ENCODE measurements at regions not wholly inside any gene's neighbourhood (a gene's known extent, or its start where the extent isn't known, plus 50 kb on each side); places are given as distances from the start of the nearest gene placed in this dataset.

- H3K4me3 ChIP-seq, result no peak overlapping the region
- DNase-seq (ENCODE audit: low spot score in 2 of 2), result no peak
- TF ChIP-seq EP300 (IDR thresholded peaks at IDR 0.05) (no peak), POLR2A (IDR thresholded peaks at IDR 0.05) (no peak), CTCF (IDR thresholded peaks at IDR 0.05) (no peak)
- no peaks in the 10 kb centered on the region for H3K9me3 ChIP-seq
- no peaks in the 10 kb centered on the region for H3K27me3 ChIP-seq
- no peak overlapping the region for H3K27ac ChIP-seq
- H3K4me1 ChIP-seq, result no peaks in the 10 kb centered on the region
- no peaks in the 10 kb centered on the region for H3K36me3 ChIP-seq
- 76 to 86% methylated on average over 3 to 5 of the region's 5 CpGs for WGBS, 2 donors
Measured at GRCh38 chr6:94639564-94639963, 937.8 kb upstream of the MANEA start.

DNA sequence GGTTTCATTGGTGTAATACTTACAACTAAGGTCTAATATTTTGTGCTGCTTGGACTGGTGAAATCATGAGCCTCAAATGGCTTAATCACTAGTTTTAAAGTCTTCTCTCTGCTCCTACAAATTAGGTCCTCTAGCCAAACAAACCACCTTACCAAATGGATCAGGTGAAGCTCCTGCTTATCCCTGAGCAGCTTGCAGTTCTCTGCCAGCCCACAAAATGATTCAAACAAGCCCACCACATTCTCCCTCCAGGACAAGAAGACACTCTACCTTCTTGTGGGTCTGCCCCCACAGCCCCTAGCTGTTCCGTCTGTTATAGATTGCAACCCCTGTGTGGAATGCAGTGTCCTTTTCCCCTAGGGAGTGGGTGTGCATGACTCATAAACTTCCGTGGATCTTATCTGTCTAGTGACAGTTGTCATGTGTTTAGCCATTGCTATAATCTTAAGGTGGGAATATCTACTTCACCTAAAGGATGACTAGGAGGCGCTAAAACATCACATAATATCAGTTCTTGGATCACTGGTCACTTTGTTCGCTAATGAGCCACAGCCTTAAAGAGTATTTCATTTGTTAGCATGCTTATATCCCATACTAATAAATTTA is 940.5 kb upstream of the MANEA start:
- H3K27ac ChIP-seq, result no peak overlapping the region
- H3K4me3 ChIP-seq, result no peak overlapping the region
- H3K36me3 ChIP-seq, result no peaks in the 10 kb centered on the region
- no peaks in the 10 kb centered on the region for H3K4me1 ChIP-seq
- DNase-seq (ENCODE audit: low spot score in 2 of 2), result no peak
- no peaks in the 10 kb centered on the region for H3K9me3 ChIP-seq
- TF ChIP-seq CTCF (IDR thresholded peaks at IDR 0.05), result no peak
- no peak for TF ChIP-seq POLR2A (IDR thresholded peaks at IDR 0.05)
- no peak for TF ChIP-seq EP300 (IDR thresholded peaks at IDR 0.05)
- 24 to 26% methylated on average over 4 of the region's 4 CpGs for WGBS, 2 donors
- H3K27me3 ChIP-seq, result no peaks in the 10 kb centered on the region

DNA sequence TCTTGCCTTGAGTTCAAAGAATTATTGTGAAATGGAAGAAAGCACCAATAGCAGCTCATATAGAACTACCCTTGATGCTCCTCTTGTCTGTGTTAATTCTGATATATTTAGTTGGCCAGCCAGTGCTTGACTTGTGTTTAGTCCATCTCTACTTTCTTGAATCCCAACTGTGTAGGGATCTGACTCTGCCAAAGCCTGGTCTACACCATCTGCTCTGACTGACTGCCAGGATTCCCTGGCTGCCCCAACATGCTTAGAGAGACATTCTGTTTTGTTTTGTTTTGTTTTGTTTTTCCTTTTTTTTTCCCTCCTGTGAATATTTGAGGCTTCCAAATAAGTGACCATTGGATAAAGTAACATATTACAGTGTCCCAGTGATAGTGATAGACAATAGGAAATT is 953.7 kb upstream of the MANEA start:
- Histone ChIP-seq H3K36me3 (no peaks in the 10 kb centered on the region), H3K4me3 (no peak overlapping the region), H3K9me3 (no peaks in the 10 kb centered on the region), H3K27me3 (no peaks in the 10 kb centered on the region), H3K27ac (no peak overlapping the region), H3K4me1 (no peaks in the 10 kb centered on the region)
- TF ChIP-seq EP300 (IDR thresholded peaks at IDR 0.05), result no peak
- TF ChIP-seq POLR2A (IDR thresholded peaks at IDR 0.05), result no peak
- no peak for TF ChIP-seq CTCF (IDR thresholded peaks at IDR 0.05)
- DNase-seq (ENCODE audit: low spot score in 2 of 2), result no peak

DNA sequence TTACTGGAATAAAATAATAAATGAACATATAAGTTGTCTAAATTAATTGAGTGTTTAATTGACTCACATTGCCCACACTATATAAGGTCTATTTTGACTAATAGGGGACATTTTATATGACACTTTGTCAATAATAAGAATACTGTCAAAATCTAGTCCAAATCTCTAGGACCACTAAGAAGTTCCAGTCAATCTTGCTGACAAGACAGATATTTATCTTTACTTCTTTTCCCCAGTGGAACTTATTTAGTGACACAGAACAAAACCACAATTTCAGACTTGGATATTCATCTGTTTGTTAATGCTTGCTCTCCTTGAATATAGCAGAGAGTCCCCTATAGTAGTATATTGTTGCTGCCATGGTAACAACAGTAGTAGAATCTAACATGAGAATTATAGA is 954.6 kb upstream of the MANEA start:
- Histone ChIP-seq H3K9me3 (no peaks in the 10 kb centered on the region), H3K36me3 (no peaks in the 10 kb centered on the region), H3K4me3 (no peak overlapping the region), H3K27ac (no peak overlapping the region), H3K27me3 (no peaks in the 10 kb centered on the region), H3K4me1 (no peaks in the 10 kb centered on the region)
- TF ChIP-seq POLR2A (IDR thresholded peaks at IDR 0.05) (no peak), CTCF (IDR thresholded peaks at IDR 0.05) (no peak), EP300 (IDR thresholded peaks at IDR 0.05) (no peak)
- no peak for DNase-seq (ENCODE audit: low spot score in 2 of 2)

GRCh38 chr6:94600636-94601035 is 976.7 kb upstream of the MANEA start:
- Histone ChIP-seq H3K4me1 (no peaks in the 10 kb centered on the region), H3K9me3 (no peaks in the 10 kb centered on the region), H3K27ac (no peak overlapping the region), H3K4me3 (no peak overlapping the region), H3K27me3 (no peaks in the 10 kb centered on the region), H3K36me3 (no peaks in the 10 kb centered on the region)
- TF ChIP-seq POLR2A (IDR thresholded peaks at IDR 0.05), result no peak
- TF ChIP-seq CTCF (IDR thresholded peaks at IDR 0.05), result no peak
- TF ChIP-seq EP300 (IDR thresholded peaks at IDR 0.05), result no peak
- DNase-seq (ENCODE audit: low spot score in 2 of 2), result no peak
- WGBS, 2 donors, result 52 to 55% methylated on average over 1 of the region's 1 CpG

Measured in tibial nerve (tissue), 4 donors.